ENCODE measurements at regions not wholly inside any gene's neighbourhood (a gene's known extent, or its start where the extent isn't known, plus 50 kb on each side); places are given as distances from the start of the nearest gene placed in this dataset.
"Not testable (repeated sequence)": the region's sequence is repeated elsewhere in the genome, so short reads cannot be mapped to it uniquely, and the experiment has no call there.

- TF ChIP-seq, protein P1, sequence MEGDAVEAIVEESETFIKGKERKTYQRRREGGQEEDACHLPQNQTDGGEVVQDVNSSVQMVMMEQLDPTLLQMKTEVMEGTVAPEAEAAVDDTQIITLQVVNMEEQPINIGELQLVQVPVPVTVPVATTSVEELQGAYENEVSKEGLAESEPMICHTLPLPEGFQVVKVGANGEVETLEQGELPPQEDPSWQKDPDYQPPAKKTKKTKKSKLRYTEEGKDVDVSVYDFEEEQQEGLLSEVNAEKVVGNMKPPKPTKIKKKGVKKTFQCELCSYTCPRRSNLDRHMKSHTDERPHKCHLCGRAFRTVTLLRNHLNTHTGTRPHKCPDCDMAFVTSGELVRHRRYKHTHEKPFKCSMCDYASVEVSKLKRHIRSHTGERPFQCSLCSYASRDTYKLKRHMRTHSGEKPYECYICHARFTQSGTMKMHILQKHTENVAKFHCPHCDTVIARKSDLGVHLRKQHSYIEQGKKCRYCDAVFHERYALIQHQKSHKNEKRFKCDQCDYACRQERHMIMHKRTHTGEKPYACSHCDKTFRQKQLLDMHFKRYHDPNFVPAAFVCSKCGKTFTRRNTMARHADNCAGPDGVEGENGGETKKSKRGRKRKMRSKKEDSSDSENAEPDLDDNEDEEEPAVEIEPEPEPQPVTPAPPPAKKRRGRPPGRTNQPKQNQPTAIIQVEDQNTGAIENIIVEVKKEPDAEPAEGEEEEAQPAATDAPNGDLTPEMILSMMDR (IDR thresholded peaks at IDR 0.05; ENCODE audit: control insufficient read depth, insufficient read depth, low read depth, low read length, missing control alignments) = no peak
- H3K4me3 ChIP-seq (ENCODE audit: control insufficient read depth, low read depth, low read length) = no peak overlapping the region
- no peak for DNase-seq (ENCODE audit: low read depth)
Observed at GRCh38 chr13:78129359-78129758, 210.7 kb upstream of the EDNRB start.

DNA sequence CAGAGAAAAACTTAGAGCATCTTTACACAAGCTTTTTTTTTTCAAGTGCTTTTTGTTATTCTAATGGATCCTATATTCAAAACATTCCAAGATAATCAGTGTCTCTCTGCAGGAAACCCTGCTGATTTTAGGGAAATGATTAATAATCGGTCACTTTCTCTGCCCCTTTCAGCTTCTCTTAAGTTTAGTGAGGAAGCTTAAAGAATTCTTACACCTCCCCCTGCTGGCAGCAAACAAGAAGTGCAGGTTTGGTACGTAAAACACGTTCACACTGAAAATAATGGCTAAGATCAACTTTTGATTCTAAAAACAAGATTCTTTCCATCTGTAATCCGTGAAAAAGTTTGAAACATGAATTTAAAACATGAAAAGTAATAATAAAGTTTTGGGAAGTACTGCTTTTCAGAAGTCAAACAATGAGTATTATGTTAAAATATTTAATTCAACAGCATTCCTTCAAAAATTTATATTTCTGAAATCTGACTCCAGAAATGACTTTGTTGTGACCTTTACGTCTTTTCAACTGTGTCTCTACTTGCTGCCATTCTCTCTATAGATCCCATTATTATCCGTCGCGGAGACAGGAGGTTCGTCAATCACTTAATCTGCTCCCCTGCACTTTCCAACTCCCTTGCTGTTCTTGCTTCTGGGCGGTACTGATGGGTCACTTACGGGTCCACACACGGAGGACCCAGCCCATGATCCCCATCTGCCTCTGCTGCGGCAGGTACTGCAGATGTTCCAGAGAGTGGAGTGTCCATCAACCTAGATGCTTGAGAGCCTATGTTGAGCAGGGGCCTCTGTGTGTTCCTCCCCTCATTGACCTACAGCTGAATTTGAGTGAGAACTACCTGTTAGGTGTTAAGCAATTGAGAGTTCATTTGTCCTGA lies 203.1 kb upstream of the EDNRB start:
- TF ChIP-seq, protein P1 (IDR thresholded peaks at IDR 0.05; ENCODE audit: control insufficient read depth, insufficient read depth, low read depth, low read length, missing control alignments) = peak; percentile 78
- peak; percentile 14 for DNase-seq (ENCODE audit: low read depth)
- H3K4me3 ChIP-seq (ENCODE audit: control insufficient read depth, low read depth, low read length) = no peak overlapping the region

- TF ChIP-seq, protein P1 (IDR thresholded peaks at IDR 0.05; ENCODE audit: control insufficient read depth, insufficient read depth, low read depth, low read length, missing control alignments) = no peak
- no peak overlapping the region for H3K4me3 ChIP-seq (ENCODE audit: control insufficient read depth, low read depth, low read length)
- DNase-seq (ENCODE audit: low read depth) = no peak
Observed at GRCh38 chr13:78121001-78121400, 202.4 kb upstream of the EDNRB start.

DNA sequence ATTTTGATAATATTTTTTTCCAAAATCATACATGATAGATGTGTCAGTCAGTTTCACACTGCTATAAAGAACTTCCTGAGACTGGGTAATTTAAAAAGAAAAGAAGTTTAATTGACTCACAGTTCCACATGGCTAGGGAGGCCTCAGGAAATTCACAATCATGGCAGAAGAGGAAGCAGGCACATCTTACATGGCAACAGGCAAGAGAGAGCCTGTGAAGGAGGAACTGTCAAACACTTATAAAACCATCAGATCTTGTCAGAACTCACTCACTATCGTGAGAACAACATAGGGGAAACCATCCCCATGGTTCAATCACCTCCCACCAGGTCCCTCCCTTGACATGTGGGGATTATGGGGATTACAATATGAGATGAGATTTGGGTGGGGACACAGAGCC lies 201.5 kb upstream of the EDNRB start:
- H3K4me3 ChIP-seq (ENCODE audit: control insufficient read depth, low read depth, low read length) = not testable (repeated sequence)

GRCh38 chr13:78117070-78117469 lies 198.4 kb upstream of the EDNRB start:
- H3K4me3 ChIP-seq (ENCODE audit: control insufficient read depth, low read depth, low read length); DNase-seq (ENCODE audit: low read depth): not testable (repeated sequence)

More for the DNA sequence above, 201.5 kb upstream of the EDNRB start:
- not testable (repeated sequence) for DNase-seq (ENCODE audit: low read depth)

DNA sequence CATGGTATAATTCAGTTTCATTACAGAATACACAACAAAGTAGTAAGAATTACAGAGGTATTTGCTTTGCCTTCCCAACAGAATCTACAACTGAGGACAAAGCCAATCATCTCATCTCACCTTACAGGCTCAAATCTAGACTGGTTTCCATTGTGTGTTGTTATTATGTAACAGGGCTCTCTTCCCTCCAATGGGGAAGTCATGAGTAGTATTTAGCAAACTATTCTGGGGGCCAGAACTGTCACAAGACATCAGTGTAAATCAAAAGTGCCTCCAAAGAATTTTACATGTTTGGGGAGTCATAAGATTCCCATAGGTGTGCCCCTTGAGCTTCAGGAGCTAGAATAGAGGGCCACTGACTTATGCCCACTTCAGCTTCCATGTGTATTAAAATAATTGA lies 187.0 kb upstream of the EDNRB start:
- no peak for DNase-seq (ENCODE audit: low read depth)
- no peak overlapping the region for H3K4me3 ChIP-seq (ENCODE audit: control insufficient read depth, low read depth, low read length)
- TF ChIP-seq, protein P1 (IDR thresholded peaks at IDR 0.05; ENCODE audit: control insufficient read depth, insufficient read depth, low read depth, low read length, missing control alignments) = no peak

DNA sequence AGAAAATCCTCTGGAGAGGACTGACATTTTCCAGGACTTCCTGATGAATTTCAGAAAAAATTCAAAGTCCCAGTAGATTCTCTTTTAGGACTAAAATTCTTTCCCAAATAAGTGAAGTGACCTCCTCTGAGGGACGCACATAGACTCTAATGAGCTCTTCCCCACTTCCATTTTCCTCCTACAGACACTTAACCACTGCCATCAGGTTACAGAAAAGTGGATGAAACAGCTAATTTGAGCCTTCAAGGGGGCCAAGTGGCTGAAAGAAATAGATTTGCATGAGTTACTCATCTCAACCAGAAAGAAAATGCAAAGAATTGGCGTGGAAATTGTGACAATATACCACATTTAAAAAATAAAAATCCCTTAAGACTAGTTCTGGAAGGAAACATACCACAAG lies 185.3 kb upstream of the EDNRB start:
- DNase-seq (ENCODE audit: low read depth) = no peak
- TF ChIP-seq, protein P1 (IDR thresholded peaks at IDR 0.05; ENCODE audit: control insufficient read depth, insufficient read depth, low read depth, low read length, missing control alignments) = no peak
- H3K4me3 ChIP-seq (ENCODE audit: control insufficient read depth, low read depth, low read length) = no peak overlapping the region
